ENCODE measurements at regions not wholly inside any gene's neighbourhood (a gene's known extent, or its start where the extent isn't known, plus 50 kb on each side); places are given as distances from the start of the nearest gene placed in this dataset.

GRCh38 chr14:97246648-97247047 lies 449.5 kb downstream of the VRK1 start:
- TF ChIP-seq TCF12 (IDR thresholded peaks at IDR 0.05) (no peak), CTCF (IDR thresholded peaks at IDR 0.05) (no peak), RAD21 (IDR thresholded peaks at IDR 0.05; ENCODE audit: low read length) (no peak), EZH2phosphoT487 (IDR thresholded peaks at IDR 0.05; ENCODE audit: borderline replicate concordance, low read depth) (no peak), SMC3 (IDR thresholded peaks at IDR 0.05; ENCODE audit: low read depth, low read length) (no peak), FOSL2 (IDR thresholded peaks at IDR 0.05; ENCODE audit: borderline replicate concordance, low read depth) (no peak), MAX (IDR thresholded peaks at IDR 0.05; ENCODE audit: low read depth) (no peak), TEAD4 (IDR thresholded peaks at IDR 0.05; ENCODE audit: borderline replicate concordance, insufficient read depth) (no peak), YY1 (IDR thresholded peaks at IDR 0.05; ENCODE audit: low read depth) (no peak), IRF3 (IDR thresholded peaks at IDR 0.05; ENCODE audit: low read depth, low read length) (no peak), ELF1 (IDR thresholded peaks at IDR 0.05) (no peak)

All from SK-N-SH (cell line).